ENCODE measurements at regions not wholly inside any gene's neighbourhood (a gene's known extent, or its start where the extent isn't known, plus 50 kb on each side); places are given as distances from the start of the nearest gene placed in this dataset.
"Not testable (repeated sequence)": the region's sequence is repeated elsewhere in the genome, so short reads cannot be mapped to it uniquely, and the experiment has no call there.

GRCh38 chr12:116327992-116328391 is 50.5 kb upstream of the MED13L start:
- H3K4me2 ChIP-seq; H4K20me1 ChIP-seq (ENCODE audit: insufficient read depth); H3K79me2 ChIP-seq (ENCODE audit: insufficient read depth, low read depth); H3K27ac ChIP-seq; H3K36me3 ChIP-seq (ENCODE audit: insufficient read depth); H3K9ac ChIP-seq; H3K27me3 ChIP-seq (ENCODE audit: insufficient read depth, low read depth); H3K4me3 ChIP-seq (IDR thresholded peaks at IDR 0.05; ENCODE audit: insufficient read depth, low read depth, low read length); H2AFZ ChIP-seq (ENCODE audit: low read depth): not testable (repeated sequence)
- peaks cover 38% of the 10 kb centered on the region for H3K4me1 ChIP-seq (ENCODE audit: low read depth, poor library complexity, severe bottlenecking)

GRCh38 chr12:116331876-116332275 is 54.4 kb upstream of the MED13L start:
- Histone ChIP-seq H3K79me2 (ENCODE audit: insufficient read depth, low read depth) (no peaks in the 10 kb centered on the region), H3K4me3 (IDR thresholded peaks at IDR 0.05; ENCODE audit: insufficient read depth, low read depth, low read length) (no peak overlapping the region), H3K4me1 (ENCODE audit: low read depth, poor library complexity, severe bottlenecking) (no peaks in the 10 kb centered on the region), H3K27me3 (ENCODE audit: insufficient read depth, low read depth) (no peaks in the 10 kb centered on the region), H3K4me2 (no peak overlapping the region), H3K9ac (no peak overlapping the region), H4K20me1 (ENCODE audit: insufficient read depth) (no peaks in the 10 kb centered on the region), H3K36me3 (ENCODE audit: insufficient read depth) (no peaks in the 10 kb centered on the region), H3K27ac (no peak overlapping the region), H2AFZ (ENCODE audit: low read depth) (no peak overlapping the region)
- TF ChIP-seq CTCF (conservative IDR thresholded peaks at IDR 0.05; ENCODE audit: low read depth, low read length), result no peak

DNA sequence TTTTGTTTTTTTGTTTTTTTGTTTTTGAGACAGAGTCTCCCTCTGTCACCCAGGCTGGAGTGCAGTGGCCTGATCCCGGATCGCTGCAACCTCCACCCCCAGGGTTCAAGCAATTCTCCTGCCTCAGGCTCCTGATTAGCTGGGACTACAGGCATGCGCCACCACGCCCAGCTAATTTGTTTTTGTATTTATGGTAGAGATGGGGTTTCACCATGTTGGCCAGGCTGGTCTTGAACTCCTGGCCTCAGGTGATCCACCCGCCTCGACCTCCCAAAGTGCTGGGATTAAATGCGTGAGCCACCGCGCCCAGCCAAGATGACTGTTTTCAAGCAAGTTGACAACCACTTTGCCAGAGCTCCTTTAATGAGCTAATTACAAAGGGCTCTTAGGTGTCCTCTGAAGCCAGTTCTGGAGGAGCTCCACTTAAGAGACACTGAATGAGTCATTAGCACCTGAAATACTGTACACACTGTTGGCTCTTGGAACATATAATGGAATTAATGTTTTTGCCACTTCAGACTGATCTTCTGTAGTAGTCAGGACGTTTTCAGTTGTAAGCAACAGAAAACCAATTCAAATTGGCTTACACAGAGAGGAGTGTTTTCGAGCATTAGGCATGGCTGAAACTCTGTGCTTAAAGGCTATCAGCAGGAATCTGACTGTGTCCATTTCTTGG is 55.4 kb upstream of the MED13L start:
- Histone ChIP-seq H2AFZ (ENCODE audit: low read depth) (no peak overlapping the region), H3K9ac (no peak overlapping the region), H3K4me1 (ENCODE audit: low read depth, poor library complexity, severe bottlenecking) (no peaks in the 10 kb centered on the region)

DNA sequence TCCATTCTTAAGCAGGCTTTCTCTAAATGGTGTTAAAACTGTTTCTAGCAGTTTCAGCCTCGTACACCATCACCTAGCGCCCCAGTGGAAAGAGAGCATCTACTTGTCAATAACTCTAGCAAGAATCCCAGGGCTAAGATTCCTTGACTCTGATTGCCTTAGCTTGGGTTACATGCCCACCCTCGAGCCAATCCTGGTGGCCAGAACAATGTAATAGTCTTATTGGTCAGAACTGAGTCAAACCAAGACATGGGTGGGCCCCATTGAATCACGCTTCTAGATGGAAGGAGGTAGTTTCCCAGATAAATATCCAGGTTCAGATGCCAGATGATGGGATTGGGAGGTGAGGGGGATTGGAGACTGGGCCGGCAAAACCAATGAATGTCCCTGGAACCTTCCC is 55.9 kb upstream of the MED13L start:
- no peak overlapping the region for H3K4me2 ChIP-seq

More for the DNA sequence above, 55.4 kb upstream of the MED13L start:
- TF ChIP-seq CTCF (conservative IDR thresholded peaks at IDR 0.05; ENCODE audit: low read depth, low read length), result no peak
- Histone ChIP-seq H3K4me2 (no peak overlapping the region), H3K27me3 (ENCODE audit: insufficient read depth, low read depth) (no peaks in the 10 kb centered on the region), H3K79me2 (ENCODE audit: insufficient read depth, low read depth) (no peaks in the 10 kb centered on the region), H4K20me1 (ENCODE audit: insufficient read depth) (no peaks in the 10 kb centered on the region), H3K36me3 (ENCODE audit: insufficient read depth) (no peaks in the 10 kb centered on the region), H3K4me3 (IDR thresholded peaks at IDR 0.05; ENCODE audit: insufficient read depth, low read depth, low read length) (no peak overlapping the region), H3K27ac (no peak overlapping the region)

More for the DNA sequence above, 55.9 kb upstream of the MED13L start:
- Histone ChIP-seq H3K4me3 (IDR thresholded peaks at IDR 0.05; ENCODE audit: insufficient read depth, low read depth, low read length) (no peak overlapping the region), H4K20me1 (ENCODE audit: insufficient read depth) (no peaks in the 10 kb centered on the region), H3K27ac (no peak overlapping the region), H3K36me3 (ENCODE audit: insufficient read depth) (no peaks in the 10 kb centered on the region), H3K79me2 (ENCODE audit: insufficient read depth, low read depth) (no peaks in the 10 kb centered on the region), H3K27me3 (ENCODE audit: insufficient read depth, low read depth) (no peaks in the 10 kb centered on the region), H3K4me1 (ENCODE audit: low read depth, poor library complexity, severe bottlenecking) (no peaks in the 10 kb centered on the region), H2AFZ (ENCODE audit: low read depth) (no peak overlapping the region), H3K9ac (no peak overlapping the region)
- TF ChIP-seq CTCF (conservative IDR thresholded peaks at IDR 0.05; ENCODE audit: low read depth, low read length), result no peak

All from KMS-11 (cell line).